OCI-LY7 (cell line): ENCODE measurements at regions not wholly inside any gene's neighbourhood (a gene's known extent, or its start where the extent isn't known, plus 50 kb on each side); places are given as distances from the start of the nearest gene placed in this dataset.

Source experiments
- BruUV-seq: library from RNA; stranded (reverse); fragments of 400-500 nt; replicated peaks from 2 replicates; lab custom pipeline; 2021; lab: Mats Ljungman, UMichigan
- CTCF ChIA-PET: fragments of 300-600 bp; sonication (Branson Sonifier 250); formaldehyde crosslinking; loops from one replicate; lab custom pipeline; 2022; ENCODE audit warnings: antibody characterized with exemption; ENCODE audit not compliant: unreplicated experiment; lab: Charles Lee
- POLR2A ChIA-PET: fragments of 300-600 bp; sonication (Branson Sonifier 250); formaldehyde crosslinking; loops from one replicate; lab custom pipeline; 2022; ENCODE audit warnings: antibody characterized with exemption; lab: Charles Lee
- DNase-seq: peaks from one replicate; pipeline ENCODE4 v3.0.0-alpha.2; 2015; ENCODE audit warnings: low spot score
- H2AFZ ChIP-seq: fragments of 200-600 bp; sonication (generic), shearing (Covaris generic); 2 replicates; pipeline ENCODE4 v1.6.1; 2014; ENCODE audit warnings: mild to moderate bottlenecking, antibody characterized with exemption, low read length, moderate library complexity
- H3K27ac ChIP-seq: fragments of 200-600 bp; sonication (generic); 2 replicates; pipeline ENCODE4 v1.5.1; 2014; ENCODE audit warnings: mixed run types, low read depth, mild to moderate bottlenecking, moderate library complexity, low read length, inconsistent platforms; ENCODE audit not compliant: poor library complexity, severe bottlenecking
- H3K36me3 ChIP-seq: fragments of 200-600 bp; sonication (generic); 2 replicates; pipeline ENCODE4 v1.6.1; 2014; ENCODE audit warnings: mild to moderate bottlenecking, antibody characterized with exemption, low read length, moderate library complexity, mixed read lengths; ENCODE audit not compliant: insufficient read depth
- H3K4me1 ChIP-seq: fragments of 200-600 bp; sonication (generic); 2 replicates; pipeline ENCODE4 v1.5.1; 2014; ENCODE audit warnings: mild to moderate bottlenecking, low read length; ENCODE audit not compliant: insufficient read depth, poor library complexity, severe bottlenecking
- H3K4me2 ChIP-seq: fragments of 200-600 bp; sonication (generic); 2 replicates; pipeline ENCODE4 v1.6.1; 2014; ENCODE audit warnings: mild to moderate bottlenecking, low read length
- H3K4me3 ChIP-seq: fragments of 200-600 bp; sonication (generic); 2 replicates; pipeline ENCODE4 v1.5.1; 2014; ENCODE audit warnings: mild to moderate bottlenecking, low read depth, low read length; ENCODE audit not compliant: poor library complexity, severe bottlenecking
- H3K79me2 ChIP-seq: fragments of 200-600 bp; sonication (generic); 2 replicates; pipeline ENCODE4 v1.6.1; 2016; ENCODE audit warnings: low read depth, mild to moderate bottlenecking, low read length, moderate library complexity, mixed read lengths; ENCODE audit not compliant: insufficient read depth
- H3K9me2 ChIP-seq: fragments of 200-600 bp; sonication (generic); 2 replicates; pipeline ENCODE4 v1.6.1; 2016; ENCODE audit warnings: mild to moderate bottlenecking, low read length, mixed read lengths; ENCODE audit not compliant: insufficient read depth
- H3K9me3 ChIP-seq: fragments of 200-600 bp; sonication (generic); 2 replicates; pipeline ENCODE4 v1.6.1; 2014; ENCODE audit warnings: mild to moderate bottlenecking, mixed run types, low read length, mixed read lengths
- H4K20me1 ChIP-seq: fragments of 200-600 bp; sonication (generic); 2 replicates; pipeline ENCODE4 v1.6.1; 2014; ENCODE audit warnings: mild to moderate bottlenecking, antibody characterized with exemption, low read length, moderate library complexity, mixed read lengths; ENCODE audit not compliant: insufficient read depth
- EZH2phosphoT487 ChIP-seq: fragments of 200-600 bp; sonication (generic); IDR thresholded peaks from 2 replicates; pipeline ENCODE4 v1.6.1; 2018; ENCODE audit warnings: low read depth, borderline replicate concordance, mild to moderate bottlenecking, mixed run types, antibody characterized with exemption, low read length, moderate library complexity, mixed read lengths
- intact Hi-C: fragments of 100-400 bp; cut with micrococcal nuclease; formaldehyde crosslinking; loops from one replicate; pipeline ENCODE4 v1.10.0; 2022; ENCODE audit not compliant: unreplicated experiment
- TF ChIP-seq, protein P1 (sequence below): fragments of 200-600 bp; sonication (generic); conservative IDR thresholded peaks from 2 replicates; pipeline ENCODE4 v1.5.1; 2014; ENCODE audit warnings: mild to moderate bottlenecking, antibody characterized with exemption, low read length, moderate library complexity, mixed read lengths

- H3K9me2 ChIP-seq, result no peaks in the 10 kb centered on the region
- TF ChIP-seq, protein P1, sequence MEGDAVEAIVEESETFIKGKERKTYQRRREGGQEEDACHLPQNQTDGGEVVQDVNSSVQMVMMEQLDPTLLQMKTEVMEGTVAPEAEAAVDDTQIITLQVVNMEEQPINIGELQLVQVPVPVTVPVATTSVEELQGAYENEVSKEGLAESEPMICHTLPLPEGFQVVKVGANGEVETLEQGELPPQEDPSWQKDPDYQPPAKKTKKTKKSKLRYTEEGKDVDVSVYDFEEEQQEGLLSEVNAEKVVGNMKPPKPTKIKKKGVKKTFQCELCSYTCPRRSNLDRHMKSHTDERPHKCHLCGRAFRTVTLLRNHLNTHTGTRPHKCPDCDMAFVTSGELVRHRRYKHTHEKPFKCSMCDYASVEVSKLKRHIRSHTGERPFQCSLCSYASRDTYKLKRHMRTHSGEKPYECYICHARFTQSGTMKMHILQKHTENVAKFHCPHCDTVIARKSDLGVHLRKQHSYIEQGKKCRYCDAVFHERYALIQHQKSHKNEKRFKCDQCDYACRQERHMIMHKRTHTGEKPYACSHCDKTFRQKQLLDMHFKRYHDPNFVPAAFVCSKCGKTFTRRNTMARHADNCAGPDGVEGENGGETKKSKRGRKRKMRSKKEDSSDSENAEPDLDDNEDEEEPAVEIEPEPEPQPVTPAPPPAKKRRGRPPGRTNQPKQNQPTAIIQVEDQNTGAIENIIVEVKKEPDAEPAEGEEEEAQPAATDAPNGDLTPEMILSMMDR, result no peak
- no peak for TF ChIP-seq EZH2phosphoT487
- DNase-seq, result no peak
- ChIA-PET POLR2A (interaction anchor here (0.6 kb wide), 1 partner anchor 407 kb away, joined by 4 read pairs; no protein-coding TSS in a partner anchor), CTCF (no interaction called here)
- no peaks in the 10 kb centered on the region for H3K36me3 ChIP-seq
- H2AFZ ChIP-seq, result no peak overlapping the region
- no peak overlapping the region for H3K4me2 ChIP-seq
- BruUV-seq, result no TSS peak
- intact Hi-C loops, result no loop called here
- no peaks in the 10 kb centered on the region for H3K9me3 ChIP-seq
- H3K27ac ChIP-seq, result no peak overlapping the region
- no peaks in the 10 kb centered on the region for H3K4me1 ChIP-seq
- no peaks in the 10 kb centered on the region for H3K79me2 ChIP-seq
- H3K4me3 ChIP-seq, result no peak overlapping the region
- no peaks in the 10 kb centered on the region for H4K20me1 ChIP-seq
Observed at GRCh38 chr6:145060714-145061113, 674.6 kb downstream of the EPM2A start.

DNA sequence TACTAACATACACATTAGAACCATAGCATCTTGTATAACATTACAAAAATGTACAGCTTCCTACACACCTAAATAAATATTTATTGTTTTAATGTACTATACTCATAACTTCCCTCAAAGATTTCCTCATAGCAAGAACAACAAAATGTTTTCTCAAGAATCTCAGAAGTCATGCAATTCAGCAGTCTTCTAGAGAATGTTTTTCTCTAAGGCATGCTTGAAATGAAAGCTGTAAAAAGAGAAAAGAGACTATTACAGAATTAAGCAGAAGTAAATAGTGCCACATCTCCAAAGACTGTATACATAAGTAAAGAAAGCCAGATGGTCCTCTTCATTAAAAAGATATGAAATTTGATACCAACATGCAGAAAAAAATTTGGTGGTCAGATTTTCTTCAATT lies 672.2 kb downstream of the EPM2A start:
- no peak overlapping the region for H3K4me2 ChIP-seq
- H3K9me2 ChIP-seq, result no peaks in the 10 kb centered on the region
- no peak for TF ChIP-seq EZH2phosphoT487
- TF ChIP-seq, protein P1, result no peak
- no peaks in the 10 kb centered on the region for H3K36me3 ChIP-seq
- ChIA-PET POLR2A (no interaction called here), CTCF (no interaction called here)
- no peaks in the 10 kb centered on the region for H4K20me1 ChIP-seq
- H3K79me2 ChIP-seq, result no peaks in the 10 kb centered on the region
- intact Hi-C loops, result no loop called here
- no TSS peak for BruUV-seq
- H3K4me1 ChIP-seq, result no peaks in the 10 kb centered on the region
- no peak overlapping the region for H3K27ac ChIP-seq
- no peak for DNase-seq
- no peaks in the 10 kb centered on the region for H3K9me3 ChIP-seq
- no peak overlapping the region for H2AFZ ChIP-seq
- no peak overlapping the region for H3K4me3 ChIP-seq

DNA sequence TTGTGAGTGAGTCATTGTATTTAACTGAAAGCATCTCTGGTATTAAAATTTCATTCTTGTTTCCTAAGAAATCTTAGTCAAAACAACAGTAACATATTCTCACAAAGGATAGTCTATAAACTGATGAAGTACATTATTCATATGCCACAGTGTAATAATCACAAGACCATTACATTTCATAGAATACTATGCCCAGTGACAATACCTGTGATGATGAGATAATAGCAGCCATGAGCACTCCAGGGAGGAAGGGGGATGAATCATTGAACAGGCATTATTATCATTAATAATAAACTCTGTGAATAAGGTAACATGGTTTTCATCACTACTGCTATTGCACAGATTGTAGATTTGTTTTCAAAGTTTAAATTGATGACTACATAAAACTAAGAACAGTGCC lies 667.9 kb downstream of the EPM2A start:
- TF ChIP-seq, protein P1, result no peak
- TF ChIP-seq EZH2phosphoT487, result no peak
- no peak overlapping the region for H3K4me2 ChIP-seq
- intact Hi-C loops, result no loop called here

More for the DNA sequence above, 667.9 kb downstream of the EPM2A start:
- H3K27ac ChIP-seq, result no peak overlapping the region
- no peaks in the 10 kb centered on the region for H4K20me1 ChIP-seq
- no peak for DNase-seq
- H3K36me3 ChIP-seq, result no peaks in the 10 kb centered on the region
- no peaks in the 10 kb centered on the region for H3K4me1 ChIP-seq
- no peak overlapping the region for H3K4me3 ChIP-seq
- BruUV-seq, result no TSS peak
- no peaks in the 10 kb centered on the region for H3K79me2 ChIP-seq
- H3K9me2 ChIP-seq, result no peaks in the 10 kb centered on the region
- ChIA-PET CTCF (no interaction called here), POLR2A (no interaction called here)
- no peak overlapping the region for H2AFZ ChIP-seq
- H3K9me3 ChIP-seq, result no peaks in the 10 kb centered on the region
